Loucy (cell line): ENCODE measurements at regions not wholly inside any gene's neighbourhood (a gene's known extent, or its start where the extent isn't known, plus 50 kb on each side); places are given as distances from the start of the nearest gene placed in this dataset.

Experiments used
- H2AFZ ChIP-seq: fragments of 200-600 bp; sonication (generic); 2 replicates; pipeline ENCODE4 v1.6.0; 2016; ENCODE audit warnings: antibody characterized with exemption, mild to moderate bottlenecking, low read length, moderate library complexity
- H3F3A ChIP-seq: fragments of 200-600 bp; 2 replicates; pipeline ENCODE4 v1.6.0; 2016; ENCODE audit warnings: antibody characterized with exemption, low read depth, mild to moderate bottlenecking
- H3K27me3 ChIP-seq: fragments of 200-600 bp; sonication (generic); 2 replicates; pipeline ENCODE4 v1.6.1; 2014; ENCODE audit warnings: low read length, mild to moderate bottlenecking; ENCODE audit not compliant: insufficient read depth, poor library complexity, severe bottlenecking
- H3K36me3 ChIP-seq: fragments of 200-600 bp; sonication (generic); 2 replicates; pipeline ENCODE4 v1.6.1; 2016; ENCODE audit warnings: low read length; ENCODE audit not compliant: insufficient read depth
- H3K4me1 ChIP-seq: fragments of 200-600 bp; sonication (generic); 2 replicates; pipeline ENCODE4 v1.5.1; 2014; ENCODE audit warnings: low read length, mild to moderate bottlenecking; ENCODE audit not compliant: insufficient read depth, poor library complexity, severe bottlenecking
- H3K4me2 ChIP-seq: fragments of 200-600 bp; sonication (generic); 2 replicates; pipeline ENCODE4 v1.6.0; 2014; ENCODE audit warnings: antibody characterized with exemption, low read length, low read depth, mild to moderate bottlenecking; ENCODE audit not compliant: poor library complexity, severe bottlenecking
- H3K4me3 ChIP-seq: fragments of 200-600 bp; sonication (generic); 2 replicates; pipeline ENCODE4 v1.5.1; 2014; ENCODE audit warnings: low read length, mild to moderate bottlenecking, mixed read lengths; ENCODE audit not compliant: poor library complexity, severe bottlenecking
- H3K79me2 ChIP-seq: fragments of 200-600 bp; sonication (generic); 2 replicates; pipeline ENCODE4 v1.6.1; 2014; ENCODE audit warnings: low read length; ENCODE audit not compliant: insufficient read depth
- H3K9ac ChIP-seq: fragments of 200-600 bp; sonication (generic); 2 replicates; pipeline ENCODE4 v1.6.0; 2014; ENCODE audit warnings: mild to moderate bottlenecking, low read depth, low read length, moderate library complexity; ENCODE audit not compliant: poor library complexity, severe bottlenecking
- H3K9me2 ChIP-seq: fragments of 200-600 bp; sonication (generic); replicated peaks from 2 replicates; pipeline ENCODE4 v1.6.1; 2016; ENCODE audit warnings: low read depth, low read length, mixed read lengths
- H3K9me3 ChIP-seq: fragments of 200-600 bp; sonication (generic); 2 replicates; pipeline ENCODE4 v1.6.1; 2014; ENCODE audit warnings: mild to moderate bottlenecking, antibody characterized with exemption, low read length, low read depth; ENCODE audit not compliant: insufficient read depth
- H4K20me1 ChIP-seq: fragments of 200-600 bp; sonication (generic); 2 replicates; pipeline ENCODE4 v1.6.0; 2014; ENCODE audit warnings: antibody characterized with exemption, low read length, mild to moderate bottlenecking; ENCODE audit not compliant: insufficient read depth, poor library complexity, severe bottlenecking
- CTCF ChIP-seq: fragments of 200-600 bp; sonication (generic); conservative IDR thresholded peaks from 2 replicates; pipeline ENCODE4 v1.5.1; 2014; ENCODE audit warnings: mild to moderate bottlenecking, antibody characterized with exemption, low read length
- EZH2phosphoT487 ChIP-seq: fragments of 200-600 bp; IDR thresholded peaks from 2 replicates; pipeline ENCODE4 v1.6.1; 2018; ENCODE audit warnings: antibody characterized with exemption, mild to moderate bottlenecking, moderate library complexity, borderline replicate concordance

- Histone ChIP-seq H3K4me2 (no peak overlapping the region), H3K9me2 (no peaks in the 10 kb centered on the region), H3K9ac (no peak overlapping the region), H3K4me1 (no peaks in the 10 kb centered on the region), H3K9me3 (no peaks in the 10 kb centered on the region), H3F3A (no peaks in the 10 kb centered on the region), H2AFZ (no peak overlapping the region), H3K4me3 (no peak overlapping the region), H4K20me1 (no peaks in the 10 kb centered on the region), H3K27me3 (no peaks in the 10 kb centered on the region), H3K79me2 (no peaks in the 10 kb centered on the region), H3K36me3 (no peaks in the 10 kb centered on the region)
- TF ChIP-seq CTCF (no peak), EZH2phosphoT487 (no peak)
Observed at GRCh38 chr9:126205265-126205664, 121.4 kb upstream of the MVB12B start.

GRCh38 chr9:126205845-126206498 is 120.7 kb upstream of the MVB12B start:
- no peaks in the 10 kb centered on the region for H3K27me3 ChIP-seq
- H3K79me2 ChIP-seq: no peaks in the 10 kb centered on the region
- no peaks in the 10 kb centered on the region for H3K4me1 ChIP-seq
- no peaks in the 10 kb centered on the region for H3K36me3 ChIP-seq
- H3K4me2 ChIP-seq: no peak overlapping the region
- H2AFZ ChIP-seq: no peak overlapping the region
- H3K9me2 ChIP-seq: no peaks in the 10 kb centered on the region
- H3K9me3 ChIP-seq: no peaks in the 10 kb centered on the region
- TF ChIP-seq CTCF (no peak), EZH2phosphoT487 (no peak)
- no peak overlapping the region for H3K9ac ChIP-seq
- H3F3A ChIP-seq: no peaks in the 10 kb centered on the region
- H4K20me1 ChIP-seq: no peaks in the 10 kb centered on the region
- H3K4me3 ChIP-seq: no peak overlapping the region

DNA sequence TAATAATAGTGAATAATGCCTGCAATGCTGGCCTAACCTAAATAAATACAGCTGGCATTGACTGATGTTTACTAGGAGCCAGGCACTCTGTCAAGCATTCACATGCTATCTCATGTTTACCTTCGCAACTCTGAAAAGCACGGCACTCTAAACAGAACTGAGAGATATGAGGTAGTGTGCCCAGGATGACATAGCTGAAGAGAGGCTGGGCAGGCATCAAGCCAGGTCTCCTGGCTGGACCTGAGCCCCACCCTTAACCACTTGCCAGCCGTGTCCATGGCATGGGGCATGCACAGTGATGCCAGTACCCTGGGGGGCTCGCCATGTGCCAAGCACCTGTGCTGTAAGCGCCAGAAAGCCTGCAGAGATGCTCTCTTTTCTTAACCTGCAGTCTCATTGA is 119.4 kb upstream of the MVB12B start:
- H3K4me3 ChIP-seq: no peak overlapping the region
- H3K9me3 ChIP-seq: no peaks in the 10 kb centered on the region
- H3F3A ChIP-seq: no peaks in the 10 kb centered on the region
- H3K27me3 ChIP-seq: no peaks in the 10 kb centered on the region
- no peaks in the 10 kb centered on the region for H3K36me3 ChIP-seq
- H2AFZ ChIP-seq: no peak overlapping the region
- no peaks in the 10 kb centered on the region for H4K20me1 ChIP-seq
- no peak overlapping the region for H3K4me2 ChIP-seq
- H3K4me1 ChIP-seq: no peaks in the 10 kb centered on the region
- no peaks in the 10 kb centered on the region for H3K9me2 ChIP-seq
- H3K9ac ChIP-seq: no peak overlapping the region
- TF ChIP-seq EZH2phosphoT487: no peak
- no peak for TF ChIP-seq CTCF
- H3K79me2 ChIP-seq: no peaks in the 10 kb centered on the region
